CD4-positive, alpha-beta T cell (primary cell): ENCODE measurements at regions not wholly inside any gene's neighbourhood (a gene's known extent, or its start where the extent isn't known, plus 50 kb on each side); places are given as distances from the start of the nearest gene placed in this dataset.

Experiments used
- ATAC-seq: fragments of 200-7000 bp; cut with Tn5 transposase; one replicate; pipeline ENCODE4 v1.10.0; 2022; ENCODE audit warnings: mild to moderate bottlenecking; ENCODE audit not compliant: poor library complexity
- CTCF ChIA-PET: fragments of 350-600 bp; sonication (Branson Sonifier 250); formaldehyde crosslinking; loops from one replicate; lab custom pipeline; 2021; ENCODE audit warnings: antibody characterized with exemption, inconsistent platforms; lab: Charles Lee
- POLR2A ChIA-PET: fragments of 350-600 bp; sonication (Branson Sonifier 250); formaldehyde crosslinking; loops from one replicate; lab custom pipeline; 2021; ENCODE audit warnings: antibody characterized with exemption, inconsistent platforms; lab: Charles Lee
- DNase-seq, 14 experiments: peaks; one replicate each; pipeline ENCODE4 v3.0.0-alpha.2; 2013 to 2020; ENCODE audit warnings: mixed read lengths in 2 of 14
- H3K27ac ChIP-seq, 2 donors: one replicate each; pipeline versions ENCODE4 v1.5.1 to v1.7.0; 2013; ENCODE audit warnings: low read length in 2 of 2, low read depth in 1 of 2, mild to moderate bottlenecking in 1 of 2
- H3K27me3 ChIP-seq, 2 experiments: 1 replicate in 1 of 2; 2 replicates in 1 of 2; pipeline versions ENCODE4 v1.6.1 to v1.7.0; 2013; ENCODE audit warnings: low read length in 2 of 2, control low read depth in 1 of 2, mild to moderate bottlenecking in 1 of 2, moderate library complexity in 1 of 2; ENCODE audit not compliant: insufficient read depth in 2 of 2, control insufficient read depth in 1 of 2
- H3K36me3 ChIP-seq: one replicate; pipeline ENCODE4 v1.6.1; 2013; ENCODE audit warnings: low read length, control low read depth; ENCODE audit not compliant: insufficient read depth
- H3K4me1 ChIP-seq: one replicate; pipeline ENCODE4 v1.6.1; 2013; ENCODE audit warnings: low read length, control low read depth; ENCODE audit not compliant: insufficient read depth
- H3K4me3 ChIP-seq: one replicate; pipeline ENCODE4 v1.5.1; 2013; ENCODE audit warnings: mild to moderate bottlenecking, low read length, moderate library complexity
- H3K9me3 ChIP-seq, 2 experiments: 1 replicate in 1 of 2; 2 replicates in 1 of 2; pipeline versions ENCODE4 v1.6.1 to v1.7.0; 2013; ENCODE audit warnings: low read length in 2 of 2, mild to moderate bottlenecking in 2 of 2, control low read depth in 1 of 2, moderate library complexity in 1 of 2; ENCODE audit not compliant: control insufficient read depth in 1 of 2, insufficient read depth in 1 of 2
- H3K27ac Mint-ChIP-seq: one replicate; pipeline ENCODE4 v1.8.0; 2020; ENCODE audit warnings: mixed read lengths
- H3K27me3 Mint-ChIP-seq: one replicate; pipeline ENCODE4 v1.8.0; 2021; ENCODE audit warnings: mixed read lengths
- H3K36me3 Mint-ChIP-seq: one replicate; pipeline ENCODE4 v1.8.0; 2021; ENCODE audit warnings: low read depth, mixed read lengths
- H3K4me1 Mint-ChIP-seq: one replicate; pipeline ENCODE4 v1.8.0; 2021; ENCODE audit warnings: low read depth, mixed read lengths
- H3K4me3 Mint-ChIP-seq: one replicate; pipeline ENCODE4 v1.8.0; 2020; ENCODE audit warnings: mild to moderate bottlenecking, mixed read lengths
- H3K9me3 Mint-ChIP-seq: one replicate; pipeline ENCODE4 v1.8.0; 2020; ENCODE audit warnings: mixed read lengths
- CTCF ChIP-seq: fragments of 200-600 bp; IDR thresholded peaks from one replicate; pipeline ENCODE4 v1.8.0; 2022; ENCODE audit warnings: antibody characterized with exemption, mild to moderate bottlenecking
- intact Hi-C, 2 experiments: fragments of 100-400 bp; cut with DNase I in 1 of 2; cut with micrococcal nuclease in 1 of 2; formaldehyde crosslinking; loops; one replicate each; pipeline versions ENCODE4 v1.15.1 to v1.9.0; 2023 to 2025; cut with DNase I, micrococcal nuclease

- Mint-ChIP-seq H3K36me3 (no peaks in the 10 kb centered on the region), H3K4me1 (no peaks in the 10 kb centered on the region), H3K27me3 (no peaks in the 10 kb centered on the region), H3K9me3 (peaks cover 2% of the 10 kb centered on the region), H3K4me3 (no peak overlapping the region), H3K27ac (no peak overlapping the region)
- DNase-seq (no peak), ATAC-seq (no peak)
- Histone ChIP-seq H3K9me3 (no peaks in the 10 kb centered on the region), H3K27me3 (no peaks in the 10 kb centered on the region), H3K27ac (no peak overlapping the region), H3K4me1 (no peaks in the 10 kb centered on the region), H3K36me3 (no peaks in the 10 kb centered on the region), H3K4me3 (no peak overlapping the region)
- ChIA-PET CTCF (no interaction called here), POLR2A (no interaction called here)
- intact Hi-C loops = no loop called here
- TF ChIP-seq CTCF = no peak
These were observed 503.4 kb upstream of the VRK2 start for GRCh38 chr2:57543211-57543610.

- no peak overlapping the region for H3K27ac ChIP-seq
- no peak overlapping the region for H3K4me3 ChIP-seq
- no peak for TF ChIP-seq CTCF
- Mint-ChIP-seq H3K36me3 (no peaks in the 10 kb centered on the region), H3K4me1 (peaks cover 3% of the 10 kb centered on the region), H3K27me3 (no peaks in the 10 kb centered on the region), H3K9me3 (peaks cover 2% of the 10 kb centered on the region), H3K4me3 (no peak overlapping the region), H3K27ac (no peak overlapping the region)
- no peak for ATAC-seq
- H3K4me1 ChIP-seq = no peaks in the 10 kb centered on the region
- no peak for DNase-seq
- H3K27me3 ChIP-seq = no peaks in the 10 kb centered on the region
- ChIA-PET POLR2A (no interaction called here), CTCF (no interaction called here)
- intact Hi-C loops = no loop called here
- no peaks in the 10 kb centered on the region for H3K9me3 ChIP-seq
- no peaks in the 10 kb centered on the region for H3K36me3 ChIP-seq
These were observed 502.0 kb upstream of the VRK2 start for GRCh38 chr2:57544624-57545023.

GRCh38 chr2:57546478-57546877 lies 500.1 kb upstream of the VRK2 start:
- H3K27ac Mint-ChIP-seq = no peak overlapping the region
- no peaks in the 10 kb centered on the region for H3K9me3 ChIP-seq
- H3K27me3 Mint-ChIP-seq = no peaks in the 10 kb centered on the region
- no peak for TF ChIP-seq CTCF
- DNase-seq (no peak), ATAC-seq (no peak)
- H3K36me3 Mint-ChIP-seq = no peaks in the 10 kb centered on the region
- H3K27ac ChIP-seq = no peak overlapping the region
- intact Hi-C loops = no loop called here
- H3K4me3 Mint-ChIP-seq = no peak overlapping the region
- peaks cover 2% of the 10 kb centered on the region for H3K9me3 Mint-ChIP-seq
- no peaks in the 10 kb centered on the region for H3K36me3 ChIP-seq
- POLR2A ChIA-PET = no interaction called here
- H3K4me1 ChIP-seq = no peaks in the 10 kb centered on the region
- CTCF ChIA-PET = no interaction called here
- no peaks in the 10 kb centered on the region for H3K27me3 ChIP-seq
- H3K4me3 ChIP-seq = no peak overlapping the region
- H3K4me1 Mint-ChIP-seq = peaks cover 7% of the 10 kb centered on the region
